ENCODE measurements at regions not wholly inside any gene's neighbourhood (a gene's known extent, or its start where the extent isn't known, plus 50 kb on each side); places are given as distances from the start of the nearest gene placed in this dataset.
"Not testable (repeated sequence)": the region's sequence is repeated elsewhere in the genome, so short reads cannot be mapped to it uniquely, and the experiment has no call there.

DNA sequence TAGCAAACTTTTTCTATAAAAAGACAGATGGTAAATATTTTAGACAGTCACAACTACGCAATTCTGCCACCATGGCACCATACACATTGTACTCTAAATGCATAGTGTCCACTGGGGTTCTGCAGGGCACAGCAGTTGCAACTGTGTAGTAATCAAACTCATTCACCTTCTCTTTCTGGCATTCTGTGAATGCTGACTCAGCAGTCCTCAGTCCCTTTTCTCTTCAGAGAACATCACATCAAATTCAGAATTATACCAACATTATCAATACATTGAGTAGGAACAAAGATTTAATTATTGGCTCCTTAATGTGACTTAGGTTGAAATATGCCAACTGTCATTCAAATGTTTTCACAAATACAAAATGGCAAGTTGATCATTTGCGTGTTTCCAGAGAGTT is 74.2 kb upstream of the N4BP1 start:
- ATAC-seq (no peak), DNase-seq (no peak)
- intact Hi-C loops (cut with micrococcal nuclease): no loop called here

DNA sequence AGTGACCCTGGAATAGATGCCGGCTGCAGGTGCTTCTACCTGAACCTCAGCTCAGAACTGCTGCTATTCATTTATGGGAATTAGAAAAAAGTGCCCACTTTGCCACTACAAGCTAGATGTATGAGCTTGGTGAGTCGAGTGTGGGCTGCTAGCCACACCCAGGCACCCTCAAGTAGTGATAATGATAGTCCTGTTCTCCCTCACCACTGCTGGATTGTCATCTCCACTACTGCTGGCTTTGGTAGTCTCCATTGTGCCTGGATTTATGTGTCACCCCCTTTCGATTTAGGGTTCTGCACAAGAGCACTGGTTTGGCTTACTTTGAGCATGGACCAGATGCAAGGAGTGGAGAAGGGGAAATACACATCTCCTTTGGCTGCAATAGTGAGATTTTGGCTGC is 73.0 kb upstream of the N4BP1 start:
- intact Hi-C loops (cut with micrococcal nuclease): no loop called here
- DNase-seq (no peak), ATAC-seq (no peak)

DNA sequence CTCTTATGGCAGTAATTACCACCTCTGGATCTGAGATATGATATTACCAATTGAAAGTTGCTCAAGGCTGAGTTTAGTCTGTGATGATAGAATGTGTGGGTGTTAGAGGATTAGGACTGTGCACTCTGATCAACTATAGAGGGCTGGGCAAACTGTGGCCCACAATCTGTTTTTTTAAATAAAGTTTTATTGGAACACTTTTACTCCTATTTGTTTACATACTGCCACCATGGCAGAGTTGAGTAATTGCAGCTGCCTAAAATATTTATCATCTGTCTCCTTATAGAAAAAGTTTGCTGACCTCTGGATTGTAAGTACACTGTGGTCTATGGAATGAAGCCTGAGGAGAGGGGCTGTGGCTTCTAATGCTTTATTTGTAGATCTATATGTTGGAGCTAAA is 71.5 kb upstream of the N4BP1 start:
- ATAC-seq (no peak), DNase-seq (no peak)
- intact Hi-C loops (cut with micrococcal nuclease): no loop called here

GRCh38 chr16:48680881-48681280 is 70.9 kb upstream of the N4BP1 start:
- DNase-seq: no peak
- no peak for ATAC-seq
- intact Hi-C loops (cut with micrococcal nuclease): no loop called here

- intact Hi-C loops (cut with micrococcal nuclease): no loop called here
- no peak for ATAC-seq
- DNase-seq: no peak
These were observed 66.9 kb upstream of the N4BP1 start for GRCh38 chr16:48676836-48677235.

DNA sequence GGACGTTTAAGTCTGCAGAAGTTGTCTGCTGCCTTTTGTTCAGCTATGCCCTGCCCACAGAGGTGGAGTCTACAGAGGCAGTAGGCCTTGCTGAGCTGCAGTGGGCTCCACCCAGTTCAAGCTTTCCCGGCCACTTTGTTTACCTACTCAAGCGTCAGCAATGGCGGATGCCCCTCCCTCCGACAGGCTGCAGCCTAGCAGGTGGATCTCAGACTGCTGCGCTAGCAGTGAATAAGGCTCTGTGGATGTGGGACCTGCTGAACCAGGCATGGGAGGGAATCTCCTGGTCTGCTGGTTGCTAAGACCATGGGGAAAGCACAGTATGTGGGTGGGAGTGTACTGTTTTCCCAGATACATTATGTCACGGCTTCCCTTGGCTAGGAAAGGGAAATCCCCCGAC is 58.2 kb upstream of the N4BP1 start:
- DNase-seq; intact Hi-C loops (cut with micrococcal nuclease); ATAC-seq: not testable (repeated sequence)

- no peak for ATAC-seq
These were observed 50.0 kb upstream of the N4BP1 start for GRCh38 chr16:48659940-48660339.

More at GRCh38 chr16:48659940-48660339, 50.0 kb upstream of the N4BP1 start:
- no peak for DNase-seq
- intact Hi-C loops (cut with micrococcal nuclease): no loop called here

Measured in left ventricle myocardium superior (tissue), 1 donor.